ENCODE measurements at regions not wholly inside any gene's neighbourhood (a gene's known extent, or its start where the extent isn't known, plus 50 kb on each side); places are given as distances from the start of the nearest gene placed in this dataset.

DNA sequence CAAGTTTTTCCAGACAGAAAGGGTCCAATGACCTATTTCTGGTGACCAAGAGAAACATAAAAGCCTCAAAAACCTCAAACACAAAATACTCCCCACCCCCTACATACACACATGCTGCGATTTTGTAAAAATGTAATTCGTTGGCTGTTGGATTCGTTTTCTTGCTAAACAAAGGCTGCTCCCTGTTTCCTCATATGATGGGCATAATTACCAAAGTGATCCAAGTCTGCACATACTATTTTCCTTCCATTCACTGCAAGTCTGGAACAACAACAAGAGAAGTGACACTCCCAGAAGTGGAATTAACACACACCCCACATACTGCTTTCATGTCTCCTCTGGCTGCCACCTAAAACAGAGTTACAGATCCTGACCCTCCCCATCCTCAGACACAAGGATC, 131.9 kb downstream of the RAP2A start:
- Mint-ChIP-seq H3K36me3 (ENCODE audit: low read depth) (no peaks in the 10 kb centered on the region), H3K9me3 (ENCODE audit: low read depth) (no peaks in the 10 kb centered on the region), H3K4me3 (ENCODE audit: unreplicated experiment) (no peak overlapping the region), H3K27me3 (ENCODE audit: low read depth) (no peaks in the 10 kb centered on the region), H3K27ac (ENCODE audit: unreplicated experiment) (no peak overlapping the region), H3K4me1 (ENCODE audit: low read depth) (peaks cover 24% of the 10 kb centered on the region)
- TF ChIP-seq, protein P1, sequence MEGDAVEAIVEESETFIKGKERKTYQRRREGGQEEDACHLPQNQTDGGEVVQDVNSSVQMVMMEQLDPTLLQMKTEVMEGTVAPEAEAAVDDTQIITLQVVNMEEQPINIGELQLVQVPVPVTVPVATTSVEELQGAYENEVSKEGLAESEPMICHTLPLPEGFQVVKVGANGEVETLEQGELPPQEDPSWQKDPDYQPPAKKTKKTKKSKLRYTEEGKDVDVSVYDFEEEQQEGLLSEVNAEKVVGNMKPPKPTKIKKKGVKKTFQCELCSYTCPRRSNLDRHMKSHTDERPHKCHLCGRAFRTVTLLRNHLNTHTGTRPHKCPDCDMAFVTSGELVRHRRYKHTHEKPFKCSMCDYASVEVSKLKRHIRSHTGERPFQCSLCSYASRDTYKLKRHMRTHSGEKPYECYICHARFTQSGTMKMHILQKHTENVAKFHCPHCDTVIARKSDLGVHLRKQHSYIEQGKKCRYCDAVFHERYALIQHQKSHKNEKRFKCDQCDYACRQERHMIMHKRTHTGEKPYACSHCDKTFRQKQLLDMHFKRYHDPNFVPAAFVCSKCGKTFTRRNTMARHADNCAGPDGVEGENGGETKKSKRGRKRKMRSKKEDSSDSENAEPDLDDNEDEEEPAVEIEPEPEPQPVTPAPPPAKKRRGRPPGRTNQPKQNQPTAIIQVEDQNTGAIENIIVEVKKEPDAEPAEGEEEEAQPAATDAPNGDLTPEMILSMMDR (IDR thresholded peaks at IDR 0.05) = no peak
- DNase-seq (ENCODE audit: low spot score) = no peak

DNA sequence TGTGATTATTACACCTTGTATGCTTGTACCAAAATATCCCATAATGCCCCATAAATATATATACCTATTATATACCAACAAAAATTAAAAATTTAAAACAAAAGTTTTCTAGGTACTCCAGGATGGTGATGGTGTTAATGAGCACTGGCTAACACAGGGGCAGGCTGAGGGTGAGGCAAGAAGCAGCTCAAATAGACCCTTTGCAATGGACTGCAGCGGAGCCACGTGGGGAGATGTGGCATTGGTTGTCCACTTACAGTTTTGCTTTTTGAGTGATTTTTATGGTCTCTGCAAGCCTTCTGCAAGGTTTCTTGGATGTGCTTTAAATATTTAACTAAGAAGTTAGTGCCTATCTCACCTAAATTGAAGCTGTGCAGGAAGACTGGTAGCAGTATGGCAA, 132.9 kb downstream of the RAP2A start:
- DNase-seq (ENCODE audit: low spot score) = no peak
- TF ChIP-seq, protein P1 (IDR thresholded peaks at IDR 0.05) = no peak
- H3K36me3 Mint-ChIP-seq (ENCODE audit: low read depth) = no peaks in the 10 kb centered on the region
- no peak overlapping the region for H3K4me3 Mint-ChIP-seq (ENCODE audit: unreplicated experiment)
- peaks cover 25% of the 10 kb centered on the region for H3K4me1 Mint-ChIP-seq (ENCODE audit: low read depth)
- H3K27me3 Mint-ChIP-seq (ENCODE audit: low read depth) = no peaks in the 10 kb centered on the region
- no peak overlapping the region for H3K27ac Mint-ChIP-seq (ENCODE audit: unreplicated experiment)
- H3K9me3 Mint-ChIP-seq (ENCODE audit: low read depth) = no peaks in the 10 kb centered on the region

DNA sequence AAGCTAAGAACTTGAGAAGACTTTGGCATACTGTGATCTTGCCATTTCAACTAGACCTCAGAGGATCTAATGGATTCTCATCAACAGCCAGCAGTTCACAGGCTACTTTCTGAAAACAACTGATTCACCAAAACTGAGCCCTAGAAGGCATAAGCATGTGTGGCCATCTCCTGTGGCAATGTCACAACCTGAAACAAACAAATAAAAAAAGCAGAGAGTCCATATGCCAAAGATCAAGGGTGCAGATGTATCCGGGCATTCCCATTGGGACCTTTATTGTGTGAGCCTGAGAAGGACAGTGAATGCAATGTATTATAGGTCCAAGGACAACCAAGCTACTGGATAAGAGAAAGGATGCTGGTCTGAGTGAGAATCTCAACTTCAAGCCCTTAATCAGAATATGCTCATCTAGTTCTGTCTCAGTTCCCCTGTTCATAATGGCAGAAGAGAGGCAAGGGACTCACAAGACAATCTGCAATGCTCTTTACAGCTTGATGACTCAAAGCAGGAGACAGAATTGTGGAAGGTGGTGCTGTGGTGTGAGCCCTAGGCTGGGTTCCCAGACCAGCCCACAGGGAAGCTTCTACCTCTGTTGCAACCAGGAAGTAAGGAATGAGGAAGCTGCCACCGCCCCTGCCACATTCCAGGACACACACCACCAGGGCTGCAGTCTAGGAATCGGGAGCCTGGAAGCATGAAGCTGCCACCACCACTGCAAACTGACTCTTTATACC, 133.7 kb downstream of the RAP2A start:
- Mint-ChIP-seq H3K9me3 (ENCODE audit: low read depth) (no peaks in the 10 kb centered on the region), H3K36me3 (ENCODE audit: low read depth) (no peaks in the 10 kb centered on the region), H3K4me1 (ENCODE audit: low read depth) (peaks cover 25% of the 10 kb centered on the region), H3K27me3 (ENCODE audit: low read depth) (no peaks in the 10 kb centered on the region), H3K27ac (ENCODE audit: unreplicated experiment) (no peak overlapping the region), H3K4me3 (ENCODE audit: unreplicated experiment) (no peak overlapping the region)
- DNase-seq (ENCODE audit: low spot score) = no peak
- TF ChIP-seq, protein P1 (IDR thresholded peaks at IDR 0.05) = no peak

DNA sequence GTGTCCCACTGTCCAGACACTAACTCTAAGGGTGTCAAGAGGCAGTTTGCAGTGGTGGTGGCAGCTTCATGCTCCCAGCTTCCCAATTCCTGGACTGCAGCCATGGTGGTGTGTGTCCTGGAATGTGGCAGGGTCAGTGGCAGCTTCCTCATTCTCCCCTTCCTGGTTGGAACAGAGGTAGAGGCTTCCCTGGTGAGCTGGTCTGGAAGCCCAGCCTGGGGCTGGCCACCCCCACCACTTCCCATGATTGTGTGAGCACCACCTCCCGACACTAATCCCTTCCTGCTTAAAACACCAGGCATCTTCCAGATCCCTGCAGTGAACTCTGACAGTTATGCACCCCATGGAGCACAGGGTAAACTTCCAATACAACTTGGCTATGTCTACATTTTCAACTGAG, 134.9 kb downstream of the RAP2A start:
- H3K36me3 Mint-ChIP-seq (ENCODE audit: low read depth) = no peaks in the 10 kb centered on the region
- no peak for DNase-seq (ENCODE audit: low spot score)
- no peaks in the 10 kb centered on the region for H3K9me3 Mint-ChIP-seq (ENCODE audit: low read depth)
- TF ChIP-seq, protein P1 (IDR thresholded peaks at IDR 0.05) = no peak
- H3K27me3 Mint-ChIP-seq (ENCODE audit: low read depth) = no peaks in the 10 kb centered on the region
- H3K4me3 Mint-ChIP-seq (ENCODE audit: unreplicated experiment) = no peak overlapping the region
- H3K4me1 Mint-ChIP-seq (ENCODE audit: low read depth) = peaks cover 25% of the 10 kb centered on the region
- H3K27ac Mint-ChIP-seq (ENCODE audit: unreplicated experiment) = no peak overlapping the region

DNA sequence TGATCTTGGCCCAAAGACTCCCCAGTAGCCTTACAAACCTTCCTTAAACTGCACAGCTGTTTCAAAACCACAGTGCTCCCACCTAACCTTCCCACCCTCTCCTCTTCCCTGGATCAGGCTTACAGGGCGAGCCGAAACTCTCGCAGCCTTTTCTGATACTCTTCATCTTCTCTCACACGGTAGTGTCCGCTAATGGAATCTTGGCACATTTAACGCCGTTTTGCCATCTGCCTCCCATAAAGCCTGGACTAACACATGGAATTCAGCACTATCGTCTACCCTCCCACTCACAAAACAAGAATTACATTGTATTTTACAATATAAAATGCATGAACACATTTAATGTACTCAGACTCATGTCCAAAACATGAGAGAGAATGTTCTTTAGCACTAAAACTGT, 135.9 kb downstream of the RAP2A start:
- TF ChIP-seq, protein P1 (IDR thresholded peaks at IDR 0.05) = no peak
- no peak overlapping the region for H3K4me3 Mint-ChIP-seq (ENCODE audit: unreplicated experiment)
- no peaks in the 10 kb centered on the region for H3K36me3 Mint-ChIP-seq (ENCODE audit: low read depth)
- DNase-seq (ENCODE audit: low spot score) = no peak
- no peak overlapping the region for H3K27ac Mint-ChIP-seq (ENCODE audit: unreplicated experiment)
- H3K4me1 Mint-ChIP-seq (ENCODE audit: low read depth) = peaks cover 24% of the 10 kb centered on the region
- H3K9me3 Mint-ChIP-seq (ENCODE audit: low read depth) = no peaks in the 10 kb centered on the region
- no peaks in the 10 kb centered on the region for H3K27me3 Mint-ChIP-seq (ENCODE audit: low read depth)

Measured in chondrocyte (in vitro differentiated cells).